ENCODE measurements at regions not wholly inside any gene's neighbourhood (a gene's known extent, or its start where the extent isn't known, plus 50 kb on each side); places are given as distances from the start of the nearest gene placed in this dataset.

DNA sequence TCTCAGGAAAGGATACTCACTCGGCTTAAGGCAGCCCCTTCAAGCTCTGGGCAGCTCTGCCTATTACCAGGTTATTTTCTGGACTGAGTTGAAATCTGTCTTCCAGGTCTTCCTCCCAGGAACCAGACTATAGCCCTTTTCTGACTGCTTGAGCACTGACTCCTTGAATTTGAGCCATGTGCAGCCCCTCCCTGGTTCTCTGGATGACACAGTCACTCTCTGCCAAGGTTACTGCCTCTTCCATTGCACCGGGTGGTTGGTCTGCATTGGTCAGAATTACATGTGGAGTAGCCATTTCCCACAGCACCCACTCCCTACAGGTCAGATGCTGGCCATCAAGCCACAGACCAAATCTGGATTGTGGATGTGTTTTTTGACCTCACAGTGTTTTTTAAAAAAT is 81.9 kb downstream of the KLF4 start:
- WGBS, 2 donors = 52 to 60% methylated on average over 2 of the region's 2 CpGs
- no peak overlapping the region for H3K27ac ChIP-seq (ENCODE audit: low read depth in 1 of 2, low read length in 2 of 2)
- no peaks in the 10 kb centered on the region for H3K4me1 ChIP-seq (ENCODE audit: control insufficient read depth in 1 of 2, insufficient read depth in 2 of 2, low read length in 2 of 2)
- no peaks in the 10 kb centered on the region for H3K9me3 ChIP-seq (ENCODE audit: control insufficient read depth, low read length)
- no peaks in the 10 kb centered on the region for H3K36me3 ChIP-seq (ENCODE audit: control insufficient read depth in 1 of 2, insufficient read depth in 2 of 2, low read length in 1 of 2)
- intact Hi-C loops (cut with DNase I) = no loop called here
- DNase-seq (no peak), ATAC-seq (ENCODE audit: low FRiP score) (no peak)
- H3K27me3 ChIP-seq (ENCODE audit: control insufficient read depth in 1 of 2, insufficient read depth in 2 of 2, low read length in 1 of 2) = no peaks in the 10 kb centered on the region
- no peak overlapping the region for H3K4me3 ChIP-seq (ENCODE audit: low read length in 2 of 2)

DNA sequence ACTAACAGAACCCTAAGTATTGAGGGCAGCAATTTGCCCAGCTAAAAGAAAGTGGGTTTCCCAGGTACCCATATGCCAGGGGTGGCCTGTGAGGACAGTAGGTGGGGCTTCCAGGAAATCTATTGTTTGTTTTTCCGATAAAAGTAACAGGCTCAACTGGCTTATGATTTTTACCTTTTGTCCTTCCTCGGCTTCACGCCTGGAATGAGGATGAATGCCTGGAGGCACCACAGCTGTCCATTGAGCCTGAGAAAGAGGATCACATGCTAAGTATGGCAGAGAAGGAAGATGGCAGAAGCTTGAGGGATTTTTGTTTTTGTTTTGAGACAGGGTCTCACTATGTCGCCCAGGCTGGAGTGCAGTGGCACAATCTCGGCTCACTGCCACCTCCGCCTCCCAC is 84.1 kb downstream of the KLF4 start:
- Histone ChIP-seq H3K9me3 (ENCODE audit: control insufficient read depth, low read length) (no peaks in the 10 kb centered on the region), H3K4me3 (ENCODE audit: low read length in 2 of 2) (no peak overlapping the region), H3K27ac (ENCODE audit: low read depth in 1 of 2, low read length in 2 of 2) (no peak overlapping the region), H3K4me1 (ENCODE audit: control insufficient read depth in 1 of 2, insufficient read depth in 2 of 2, low read length in 2 of 2) (no peaks in the 10 kb centered on the region), H3K36me3 (ENCODE audit: control insufficient read depth in 1 of 2, insufficient read depth in 2 of 2, low read length in 1 of 2) (no peaks in the 10 kb centered on the region), H3K27me3 (ENCODE audit: control insufficient read depth in 1 of 2, insufficient read depth in 2 of 2, low read length in 1 of 2) (no peaks in the 10 kb centered on the region)
- WGBS, 2 donors = 94% methylated on average over 6 of the region's 6 CpGs
- no peak for ATAC-seq (ENCODE audit: low FRiP score)
- intact Hi-C loops (cut with DNase I) = no loop called here
- DNase-seq = no peak

DNA sequence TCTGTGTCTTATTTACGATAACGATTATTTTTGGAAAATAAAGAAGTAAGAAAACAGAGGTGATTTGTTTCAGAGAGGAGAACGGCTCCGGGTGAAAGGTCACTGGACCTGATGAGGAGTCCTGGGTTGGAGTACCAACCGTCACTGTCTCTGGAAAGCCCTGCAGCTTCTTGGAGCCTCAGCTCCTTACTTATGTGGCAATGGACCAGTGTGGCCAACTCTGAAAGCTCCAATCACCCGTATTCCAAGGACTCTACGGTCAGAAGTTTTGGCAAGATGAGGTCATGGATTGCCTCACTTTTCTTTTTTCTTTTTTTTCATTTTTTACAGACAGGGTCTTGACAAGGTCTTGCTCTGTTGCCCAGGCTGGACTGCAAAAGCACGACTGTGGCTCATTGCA is 84.8 kb downstream of the KLF4 start:
- no peak overlapping the region for H3K27ac ChIP-seq (ENCODE audit: low read depth in 1 of 2, low read length in 2 of 2)
- ATAC-seq (ENCODE audit: low FRiP score) (no peak), DNase-seq (no peak)
- no peaks in the 10 kb centered on the region for H3K27me3 ChIP-seq (ENCODE audit: control insufficient read depth in 1 of 2, insufficient read depth in 2 of 2, low read length in 1 of 2)
- no peaks in the 10 kb centered on the region for H3K36me3 ChIP-seq (ENCODE audit: control insufficient read depth in 1 of 2, insufficient read depth in 2 of 2, low read length in 1 of 2)
- no peaks in the 10 kb centered on the region for H3K4me1 ChIP-seq (ENCODE audit: control insufficient read depth in 1 of 2, insufficient read depth in 2 of 2, low read length in 2 of 2)
- intact Hi-C loops (cut with DNase I) = no loop called here
- WGBS, 2 donors = 84 to 89% methylated on average over 8 of the region's 8 CpGs
- H3K4me3 ChIP-seq (ENCODE audit: low read length in 2 of 2) = no peak overlapping the region
- H3K9me3 ChIP-seq (ENCODE audit: control insufficient read depth, low read length) = no peaks in the 10 kb centered on the region

DNA sequence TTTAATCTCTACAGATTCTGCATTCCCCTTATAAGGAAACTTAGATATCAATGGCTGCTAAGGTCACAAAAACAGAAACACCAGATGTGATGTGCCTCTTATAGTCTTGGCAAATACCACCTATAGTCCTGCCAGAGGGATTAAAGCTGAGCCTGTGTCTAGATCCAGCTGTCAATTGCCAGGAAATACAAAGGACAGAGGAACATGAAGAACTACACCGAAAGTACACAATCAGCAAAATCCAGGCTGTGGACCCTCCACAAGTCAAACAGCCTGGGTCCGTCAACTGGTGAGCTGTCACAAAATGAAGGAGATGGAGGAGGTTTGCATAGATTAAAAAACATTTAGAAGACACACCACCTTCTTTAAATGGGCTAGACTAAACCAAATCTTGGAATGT is 85.4 kb downstream of the KLF4 start:
- Histone ChIP-seq H3K4me3 (ENCODE audit: low read length in 2 of 2) (no peak overlapping the region), H3K27ac (ENCODE audit: low read depth in 1 of 2, low read length in 2 of 2) (no peak overlapping the region), H3K9me3 (ENCODE audit: control insufficient read depth, low read length) (no peaks in the 10 kb centered on the region), H3K27me3 (ENCODE audit: control insufficient read depth in 1 of 2, insufficient read depth in 2 of 2, low read length in 1 of 2) (no peaks in the 10 kb centered on the region), H3K36me3 (ENCODE audit: control insufficient read depth in 1 of 2, insufficient read depth in 2 of 2, low read length in 1 of 2) (no peaks in the 10 kb centered on the region), H3K4me1 (ENCODE audit: control insufficient read depth in 1 of 2, insufficient read depth in 2 of 2, low read length in 2 of 2) (no peaks in the 10 kb centered on the region)
- intact Hi-C loops (cut with DNase I) = no loop called here
- no peak for DNase-seq
- no peak for ATAC-seq (ENCODE audit: low FRiP score)
- 67 to 77% methylated on average over 2 of the region's 2 CpGs for WGBS, 2 donors

DNA sequence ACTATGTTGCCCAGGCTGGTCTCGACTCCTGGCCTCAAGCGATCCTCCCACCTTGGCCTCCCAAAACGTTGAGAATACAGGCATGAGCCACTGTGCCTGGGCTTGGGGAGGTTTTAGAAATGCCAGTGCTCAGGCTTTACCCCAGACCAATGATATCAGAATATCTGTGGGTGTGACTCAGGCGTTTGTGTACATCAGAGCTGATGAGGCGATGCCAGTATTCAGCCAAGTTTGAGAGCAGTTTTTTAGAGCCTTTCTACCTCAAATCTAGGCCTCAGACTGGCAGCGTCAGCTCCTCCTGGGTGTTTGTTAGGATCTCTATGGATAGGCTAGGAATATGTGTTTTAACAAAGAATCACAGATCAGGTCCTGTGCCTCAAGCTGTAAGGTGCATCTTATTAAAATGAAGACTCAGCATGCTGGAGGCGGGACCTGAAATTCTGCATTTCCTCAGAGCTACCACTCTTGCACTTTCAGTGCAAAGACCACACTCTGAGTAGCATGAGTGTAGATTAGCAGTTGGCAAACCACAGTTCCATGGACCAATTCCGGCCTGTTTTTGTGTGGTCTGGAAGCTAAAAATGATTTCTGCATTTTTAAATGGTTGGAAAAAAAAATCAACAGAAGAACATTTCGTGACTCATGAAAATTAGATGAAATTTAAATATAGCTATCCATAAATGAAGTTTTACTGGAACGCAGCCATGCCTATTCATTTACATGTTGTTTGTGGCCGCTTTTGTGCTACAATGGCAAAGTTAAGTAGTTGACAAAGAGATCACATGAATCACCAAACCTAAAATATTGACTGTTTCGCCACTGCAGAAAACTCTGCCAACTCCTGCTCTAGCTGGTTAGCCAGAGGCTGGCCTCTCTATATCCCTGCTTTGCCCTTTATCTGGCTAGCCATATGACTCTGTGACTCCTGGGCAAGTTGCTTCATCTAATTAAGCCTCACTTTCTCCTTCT is 92.2 kb downstream of the KLF4 start:
- no peaks in the 10 kb centered on the region for H3K27me3 ChIP-seq (ENCODE audit: control insufficient read depth in 1 of 2, insufficient read depth in 2 of 2, low read length in 1 of 2)
- DNase-seq = no peak
- no peak for ATAC-seq (ENCODE audit: low FRiP score)
- 66 to 69% methylated on average over 12 of the region's 12 CpGs for WGBS, 2 donors
- intact Hi-C loops (cut with DNase I) = no loop called here
- H3K4me3 ChIP-seq (ENCODE audit: low read length in 2 of 2) = no peak overlapping the region
- no peaks in the 10 kb centered on the region for H3K36me3 ChIP-seq (ENCODE audit: control insufficient read depth in 1 of 2, insufficient read depth in 2 of 2, low read length in 1 of 2)
- H3K9me3 ChIP-seq (ENCODE audit: control insufficient read depth, low read length) = no peaks in the 10 kb centered on the region
- no peaks in the 10 kb centered on the region for H3K4me1 ChIP-seq (ENCODE audit: control insufficient read depth in 1 of 2, insufficient read depth in 2 of 2, low read length in 2 of 2)
- H3K27ac ChIP-seq (ENCODE audit: low read depth in 1 of 2, low read length in 2 of 2) = no peak overlapping the region

DNA sequence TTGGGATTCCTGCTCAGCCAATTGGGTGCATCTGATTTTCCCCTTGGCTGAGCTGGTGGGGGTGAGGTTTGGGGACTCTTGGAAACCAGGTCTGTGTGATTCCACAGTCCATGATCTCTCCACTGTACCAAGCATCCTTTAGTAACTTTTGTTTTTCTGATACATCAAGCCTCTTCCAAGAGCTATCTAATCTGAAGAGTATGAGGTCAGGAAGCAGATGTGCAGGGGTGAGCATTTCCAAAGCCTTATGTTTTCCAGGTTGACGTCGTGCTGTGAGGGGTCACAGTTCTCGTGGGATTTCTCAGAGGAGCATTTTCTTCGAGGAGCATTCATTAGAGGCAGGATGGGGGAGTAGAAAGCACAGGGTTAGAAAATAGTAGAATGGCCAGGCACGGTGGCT is 95.3 kb downstream of the KLF4 start:
- intact Hi-C loops (cut with DNase I) = no loop called here
- no peaks in the 10 kb centered on the region for H3K9me3 ChIP-seq (ENCODE audit: control insufficient read depth, low read length)
- no peak overlapping the region for H3K4me3 ChIP-seq (ENCODE audit: low read length in 2 of 2)
- no peaks in the 10 kb centered on the region for H3K36me3 ChIP-seq (ENCODE audit: control insufficient read depth in 1 of 2, insufficient read depth in 2 of 2, low read length in 1 of 2)
- H3K27ac ChIP-seq (ENCODE audit: low read depth in 1 of 2, low read length in 2 of 2) = no peak overlapping the region
- DNase-seq = no peak
- H3K4me1 ChIP-seq (ENCODE audit: control insufficient read depth in 1 of 2, insufficient read depth in 2 of 2, low read length in 2 of 2) = no peaks in the 10 kb centered on the region
- WGBS, 2 donors = 22 to 34% methylated on average over 5 of the region's 5 CpGs
- ATAC-seq (ENCODE audit: low FRiP score) = no peak
- no peaks in the 10 kb centered on the region for H3K27me3 ChIP-seq (ENCODE audit: control insufficient read depth in 1 of 2, insufficient read depth in 2 of 2, low read length in 1 of 2)

DNA sequence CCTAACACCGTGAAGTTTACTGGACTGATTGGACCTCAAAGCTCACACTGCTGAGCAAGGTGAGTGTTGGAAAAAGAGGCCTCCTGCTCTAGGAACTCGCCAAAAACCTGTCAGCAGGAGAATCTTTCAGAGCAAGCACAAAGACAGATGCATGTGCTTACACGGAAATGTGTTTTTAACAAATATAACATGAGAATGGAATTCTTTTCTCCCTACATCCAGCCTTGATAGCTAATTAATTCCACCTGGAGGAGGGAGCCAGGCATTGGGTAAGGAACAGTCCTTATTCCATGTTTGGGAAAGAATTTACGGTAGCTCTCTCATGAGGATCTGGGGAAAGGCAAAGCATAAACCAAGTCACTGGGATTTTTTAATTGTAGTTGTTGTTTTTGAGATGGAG is 98.8 kb downstream of the KLF4 start:
- Histone ChIP-seq H3K36me3 (ENCODE audit: control insufficient read depth in 1 of 2, insufficient read depth in 2 of 2, low read length in 1 of 2) (no peaks in the 10 kb centered on the region), H3K27me3 (ENCODE audit: control insufficient read depth in 1 of 2, insufficient read depth in 2 of 2, low read length in 1 of 2) (no peaks in the 10 kb centered on the region), H3K9me3 (ENCODE audit: control insufficient read depth, low read length) (no peaks in the 10 kb centered on the region), H3K4me1 (ENCODE audit: control insufficient read depth in 1 of 2, insufficient read depth in 2 of 2, low read length in 2 of 2) (no peaks in the 10 kb centered on the region), H3K27ac (ENCODE audit: low read depth in 1 of 2, low read length in 2 of 2) (no peak overlapping the region), H3K4me3 (ENCODE audit: low read length in 2 of 2) (no peak overlapping the region)
- 54 to 73% methylated on average over 4 of the region's 4 CpGs for WGBS, 2 donors
- intact Hi-C loops (cut with DNase I) = no loop called here
- ATAC-seq (ENCODE audit: low FRiP score) (no peak), DNase-seq (no peak)

DNA sequence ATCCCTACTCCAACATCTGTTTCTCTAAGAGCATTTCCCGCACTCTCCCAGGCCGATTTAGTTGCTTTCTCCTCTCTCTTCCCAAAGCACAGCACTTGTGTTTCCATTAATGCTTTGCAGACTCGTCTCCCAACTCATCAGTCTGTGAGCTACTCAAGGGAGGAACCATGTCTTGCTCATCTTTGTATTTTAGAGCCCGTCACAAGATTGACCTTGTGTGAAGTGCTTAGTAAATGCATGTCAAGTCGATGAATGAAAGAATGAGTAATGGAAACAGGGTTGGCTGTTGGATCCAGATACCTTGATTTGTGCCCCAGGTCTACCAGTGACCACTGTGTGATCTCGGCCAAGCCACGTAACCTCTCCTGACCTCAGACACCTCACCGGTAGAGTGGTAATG is 99.3 kb downstream of the KLF4 start:
- ATAC-seq (ENCODE audit: low FRiP score) (no peak), DNase-seq (no peak)
- H3K36me3 ChIP-seq (ENCODE audit: control insufficient read depth in 1 of 2, insufficient read depth in 2 of 2, low read length in 1 of 2) = no peaks in the 10 kb centered on the region
- H3K4me3 ChIP-seq (ENCODE audit: low read length in 2 of 2) = no peak overlapping the region
- 82 to 92% methylated on average over 8 of the region's 8 CpGs for WGBS, 2 donors
- no peak overlapping the region for H3K27ac ChIP-seq (ENCODE audit: low read depth in 1 of 2, low read length in 2 of 2)
- no peaks in the 10 kb centered on the region for H3K4me1 ChIP-seq (ENCODE audit: control insufficient read depth in 1 of 2, insufficient read depth in 2 of 2, low read length in 2 of 2)
- H3K9me3 ChIP-seq (ENCODE audit: control insufficient read depth, low read length) = no peaks in the 10 kb centered on the region
- intact Hi-C loops (cut with DNase I) = no loop called here
- H3K27me3 ChIP-seq (ENCODE audit: control insufficient read depth in 1 of 2, insufficient read depth in 2 of 2, low read length in 1 of 2) = no peaks in the 10 kb centered on the region

DNA sequence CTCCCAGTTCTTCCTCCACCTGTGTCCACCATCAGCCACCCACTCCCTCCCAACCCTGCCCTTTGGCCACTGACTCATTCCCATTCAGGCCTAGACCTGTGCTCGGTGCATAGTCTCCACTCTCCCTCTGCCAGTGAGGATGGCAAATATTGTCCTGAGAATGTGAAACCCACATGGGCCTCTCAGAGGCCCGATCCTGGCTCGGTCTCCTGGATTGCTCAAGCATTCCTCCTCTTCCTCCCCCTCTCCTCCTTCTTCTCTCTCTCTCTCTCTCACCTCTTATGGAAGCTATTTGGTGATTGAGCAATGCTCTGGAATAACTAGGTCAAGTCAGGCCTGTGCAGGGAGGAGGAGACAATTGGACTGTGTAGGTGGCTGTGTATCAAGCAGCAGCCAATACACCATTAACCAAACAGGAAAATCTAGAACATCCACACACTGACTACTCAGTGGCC is 99.9 kb downstream of the KLF4 start:
- H3K4me3 ChIP-seq (ENCODE audit: low read length in 2 of 2) = no peak overlapping the region
- H3K27ac ChIP-seq (ENCODE audit: low read depth in 1 of 2, low read length in 2 of 2) = no peak overlapping the region
- intact Hi-C loops (cut with DNase I) = no loop called here
- H3K4me1 ChIP-seq (ENCODE audit: control insufficient read depth in 1 of 2, insufficient read depth in 2 of 2, low read length in 2 of 2) = no peaks in the 10 kb centered on the region
- DNase-seq (peak in 1 of 2 donors; percentile 44), ATAC-seq (ENCODE audit: low FRiP score) (peak; percentile 81)
- 87 to 92% methylated on average over 3 of the region's 3 CpGs for WGBS, 2 donors
- H3K27me3 ChIP-seq (ENCODE audit: control insufficient read depth in 1 of 2, insufficient read depth in 2 of 2, low read length in 1 of 2) = no peaks in the 10 kb centered on the region
- H3K9me3 ChIP-seq (ENCODE audit: control insufficient read depth, low read length) = no peaks in the 10 kb centered on the region
- no peaks in the 10 kb centered on the region for H3K36me3 ChIP-seq (ENCODE audit: control insufficient read depth in 1 of 2, insufficient read depth in 2 of 2, low read length in 1 of 2)

All from aorta (tissue), 5 donors.